GM23248 (cell line): ENCODE measurements at regions not wholly inside any gene's neighbourhood (a gene's known extent, or its start where the extent isn't known, plus 50 kb on each side); places are given as distances from the start of the nearest gene placed in this dataset.

Experiments used
- DNase-seq: peaks from one replicate; pipeline ENCODE4 v3.0.0-alpha.2; 2015
- H2AFZ ChIP-seq: fragments of 200-600 bp; sonication (generic); 2 replicates; pipeline ENCODE4 v1.6.1; 2016; ENCODE audit warnings: antibody characterized with exemption
- H3F3A ChIP-seq: fragments of 200-600 bp; sonication (generic); 2 replicates; pipeline ENCODE4 v1.6.1; 2016; ENCODE audit warnings: mild to moderate bottlenecking, antibody characterized with exemption, mixed run types; ENCODE audit not compliant: insufficient read depth
- H3K27ac ChIP-seq: fragments of 200-600 bp; sonication (generic); 2 replicates; pipeline ENCODE4 v1.5.1; 2016; ENCODE audit warnings: mild to moderate bottlenecking
- H3K27me3 ChIP-seq: fragments of 200-600 bp; sonication (generic); replicated peaks from 2 replicates; pipeline ENCODE4 v1.6.1; 2016; ENCODE audit warnings: mild to moderate bottlenecking; ENCODE audit not compliant: insufficient read depth
- H3K36me3 ChIP-seq: fragments of 200-600 bp; sonication (generic); 2 replicates; pipeline ENCODE4 v1.6.1; 2016; ENCODE audit warnings: low read depth, mild to moderate bottlenecking
- H3K4me1 ChIP-seq: fragments of 200-600 bp; sonication (generic); 2 replicates; pipeline ENCODE4 v1.6.1; 2016; ENCODE audit warnings: mild to moderate bottlenecking; ENCODE audit not compliant: insufficient read depth
- H3K4me2 ChIP-seq: fragments of 200-600 bp; sonication (generic); one replicate; pipeline ENCODE4 v1.6.1; 2016; ENCODE audit warnings: mild to moderate bottlenecking; ENCODE audit not compliant: unreplicated experiment
- H3K4me3 ChIP-seq: fragments of 200-600 bp; sonication (generic); 2 replicates; pipeline ENCODE4 v1.5.1; 2016; ENCODE audit warnings: mild to moderate bottlenecking
- H3K79me2 ChIP-seq: fragments of 200-600 bp; sonication (generic); 2 replicates; pipeline ENCODE4 v1.6.1; 2016; ENCODE audit warnings: mild to moderate bottlenecking; ENCODE audit not compliant: insufficient read depth
- H3K9ac ChIP-seq: fragments of 200-600 bp; sonication (generic); 2 replicates; pipeline ENCODE4 v1.6.1; 2016; ENCODE audit warnings: mild to moderate bottlenecking
- H3K9me2 ChIP-seq: fragments of 200-600 bp; sonication (generic); 2 replicates; pipeline ENCODE4 v1.6.1; 2016; ENCODE audit warnings: mixed run types, mild to moderate bottlenecking, moderate library complexity; ENCODE audit not compliant: insufficient read depth
- H3K9me3 ChIP-seq: fragments of 200-600 bp; sonication (generic); one replicate; pipeline ENCODE4 v1.6.1; 2017; ENCODE audit warnings: low read depth
- H4K20me1 ChIP-seq: fragments of 200-600 bp; sonication (generic); 2 replicates; pipeline ENCODE4 v1.6.0; 2016; ENCODE audit not compliant: insufficient read depth
- EZH2 ChIP-seq: fragments of 200-600 bp; sonication (generic); IDR thresholded peaks from 2 replicates; pipeline ENCODE4 v1.6.1; 2018; ENCODE audit warnings: antibody characterized with exemption, mild to moderate bottlenecking; ENCODE audit not compliant: insufficient read depth, poor library complexity, severe bottlenecking
- EZH2phosphoT487 ChIP-seq: fragments of 200-600 bp; sonication (generic); IDR thresholded peaks from 2 replicates; pipeline ENCODE4 v1.6.1; 2018; ENCODE audit warnings: antibody characterized with exemption, moderate library complexity, mild to moderate bottlenecking, low read depth; ENCODE audit not compliant: insufficient read depth
- WGBS, 2 experiments: methylation state at CpG; one replicate each; pipeline ENCODE4 v1.1.6; 2015 to 2017; ENCODE audit warnings: low lambda C conversion rate in 2 of 2, low coverage in 1 of 2; ENCODE audit errors: missing lambda C conversion rate in 2 of 2; 5-methylcytosine and 5-hydroxymethylcytosine counted together
- in situ Hi-C: fragments of 300-500 bp; cut with MboI; formaldehyde crosslinking; loops from 2 replicates; pipeline ENCODE4 v1.15.0; 2020

- in situ Hi-C loops, result no loop called here
- Histone ChIP-seq H3K4me2 (no peak overlapping the region), H3K4me1 (no peaks in the 10 kb centered on the region), H3K27me3 (no peaks in the 10 kb centered on the region), H3K27ac (no peak overlapping the region), H3K36me3 (no peaks in the 10 kb centered on the region), H2AFZ (no peak overlapping the region), H4K20me1 (no peaks in the 10 kb centered on the region), H3K9me2 (no peaks in the 10 kb centered on the region), H3K9ac (no peak overlapping the region), H3K4me3 (no peak overlapping the region), H3F3A (no peaks in the 10 kb centered on the region), H3K79me2 (no peaks in the 10 kb centered on the region), H3K9me3 (no peaks in the 10 kb centered on the region)
- WGBS, 2 experiments, result 46 to 53% methylated on average over 2 of the region's 2 CpGs
- DNase-seq, result no peak
- TF ChIP-seq EZH2phosphoT487 (no peak), EZH2 (no peak)
Measured at GRCh38 chr2:159856760-159857159, 58.8 kb upstream of the CD302 start.

- Histone ChIP-seq H3K9me2 (no peaks in the 10 kb centered on the region), H3K36me3 (no peaks in the 10 kb centered on the region), H3K9me3 (no peaks in the 10 kb centered on the region), H2AFZ (no peak overlapping the region), H4K20me1 (no peaks in the 10 kb centered on the region), H3K27ac (no peak overlapping the region), H3K79me2 (no peaks in the 10 kb centered on the region), H3K9ac (no peak overlapping the region), H3K4me3 (no peak overlapping the region), H3K4me1 (no peaks in the 10 kb centered on the region), H3K27me3 (no peaks in the 10 kb centered on the region), H3K4me2 (no peak overlapping the region), H3F3A (no peaks in the 10 kb centered on the region)
- TF ChIP-seq EZH2phosphoT487 (no peak), EZH2 (no peak)
- in situ Hi-C loops, result no loop called here
- WGBS, 2 experiments, result 49 to 50% methylated on average over 5 of the region's 5 CpGs
- DNase-seq, result peak; percentile 36
Measured at GRCh38 chr2:159855557-159856061, 57.6 kb upstream of the CD302 start.

- WGBS, 2 experiments, result 70 to 73% methylated on average over 3 of the region's 3 CpGs
- no peak for DNase-seq
- in situ Hi-C loops, result no loop called here
Measured at GRCh38 chr2:159855143-159855542, 57.1 kb upstream of the CD302 start.

GRCh38 chr2:159854481-159854880 lies 56.5 kb upstream of the CD302 start:
- Histone ChIP-seq H3K9me3 (no peaks in the 10 kb centered on the region), H3F3A (no peaks in the 10 kb centered on the region)
- WGBS, 2 experiments, result 77 to 89% methylated on average over 3 of the region's 3 CpGs

More at GRCh38 chr2:159855143-159855542, 57.1 kb upstream of the CD302 start:
- no peaks in the 10 kb centered on the region for H3K27me3 ChIP-seq
- H3F3A ChIP-seq, result no peaks in the 10 kb centered on the region
- no peaks in the 10 kb centered on the region for H3K9me2 ChIP-seq
- no peak overlapping the region for H3K4me3 ChIP-seq
- H3K9ac ChIP-seq, result no peak overlapping the region
- H2AFZ ChIP-seq, result no peak overlapping the region
- H3K27ac ChIP-seq, result no peak overlapping the region
- H3K4me2 ChIP-seq, result no peak overlapping the region
- H3K79me2 ChIP-seq, result no peaks in the 10 kb centered on the region
- H3K4me1 ChIP-seq, result no peaks in the 10 kb centered on the region
- no peaks in the 10 kb centered on the region for H3K36me3 ChIP-seq
- no peaks in the 10 kb centered on the region for H3K9me3 ChIP-seq
- no peaks in the 10 kb centered on the region for H4K20me1 ChIP-seq
- TF ChIP-seq EZH2 (no peak), EZH2phosphoT487 (no peak)

GRCh38 chr2:159853101-159853500 lies 55.1 kb upstream of the CD302 start:
- Histone ChIP-seq H3K9me3 (no peaks in the 10 kb centered on the region), H3K9me2 (no peaks in the 10 kb centered on the region), H3K79me2 (no peaks in the 10 kb centered on the region), H3K27me3 (no peaks in the 10 kb centered on the region), H3K36me3 (no peaks in the 10 kb centered on the region), H3F3A (no peaks in the 10 kb centered on the region), H3K27ac (no peak overlapping the region), H4K20me1 (no peaks in the 10 kb centered on the region), H3K4me1 (no peaks in the 10 kb centered on the region), H3K9ac (no peak overlapping the region), H3K4me2 (no peak overlapping the region), H3K4me3 (no peak overlapping the region), H2AFZ (no peak overlapping the region)
- WGBS, 2 experiments, result 93% methylated on average over 4 of the region's 4 CpGs
- TF ChIP-seq EZH2 (no peak), EZH2phosphoT487 (no peak)
- in situ Hi-C loops, result no loop called here
- DNase-seq, result no peak

More at GRCh38 chr2:159854481-159854880, 56.5 kb upstream of the CD302 start:
- Histone ChIP-seq H3K79me2 (no peaks in the 10 kb centered on the region), H3K4me2 (no peak overlapping the region), H3K36me3 (no peaks in the 10 kb centered on the region), H3K27ac (no peak overlapping the region), H3K9ac (no peak overlapping the region), H3K9me2 (no peaks in the 10 kb centered on the region), H4K20me1 (no peaks in the 10 kb centered on the region), H2AFZ (no peak overlapping the region), H3K4me1 (no peaks in the 10 kb centered on the region), H3K4me3 (no peak overlapping the region), H3K27me3 (no peaks in the 10 kb centered on the region)
- no peak for TF ChIP-seq EZH2phosphoT487
- TF ChIP-seq EZH2, result no peak
- in situ Hi-C loops, result no loop called here
- no peak for DNase-seq
